WTC11 (cell line): ENCODE measurements at regions not wholly inside any gene's neighbourhood (a gene's known extent, or its start where the extent isn't known, plus 50 kb on each side); places are given as distances from the start of the nearest gene placed in this dataset.

Experiments used
- ATAC-seq: fragments of 200-7000 bp; cut with Tn5 transposase; 2 replicates; pipeline ENCODE4 v1.10.0; 2021; ENCODE audit warnings: mild to moderate bottlenecking, moderate library complexity
- CTCF ChIA-PET: fragments of 300-600 bp; sonication (Branson Sonifier 250); formaldehyde crosslinking; loops from one replicate; lab custom pipeline; 2021; ENCODE audit warnings: antibody characterized with exemption; lab: Charles Lee
- POLR2A ChIA-PET: fragments of 350-600 bp; sonication (Branson Sonifier 250); formaldehyde crosslinking; loops from one replicate; lab custom pipeline; 2021; ENCODE audit warnings: antibody characterized with exemption; lab: Charles Lee
- DNase-seq: peaks from one replicate; pipeline ENCODE4 v3.0.0; 2021; ENCODE audit warnings: low spot score
- H3K27ac Mint-ChIP-seq: 2 replicates; pipeline ENCODE4 v1.8.0; 2021; ENCODE audit warnings: mixed read lengths
- H3K27me3 Mint-ChIP-seq: 2 replicates; pipeline ENCODE4 v1.8.0; 2021; ENCODE audit warnings: low read depth, mild to moderate bottlenecking, moderate library complexity, mixed read lengths
- H3K36me3 Mint-ChIP-seq: 2 replicates; pipeline ENCODE4 v1.8.0; 2021; ENCODE audit warnings: mixed read lengths
- H3K4me1 Mint-ChIP-seq: 2 replicates; pipeline ENCODE4 v1.8.0; 2022; ENCODE audit warnings: mixed read lengths
- H3K4me3 Mint-ChIP-seq: 2 replicates; pipeline ENCODE4 v1.8.0; 2021; ENCODE audit warnings: mild to moderate bottlenecking, moderate library complexity, mixed read lengths
- H3K9me3 Mint-ChIP-seq: 2 replicates; pipeline ENCODE4 v1.8.0; 2021; ENCODE audit warnings: mixed read lengths
- AR ChIP-seq: fragments of 250-450 bp; sonication (Bioruptor Pico); IDR thresholded peaks from 2 replicates; pipeline ENCODE4 v1.9.0; 2021; ENCODE audit warnings: mild to moderate bottlenecking
- ATF6 ChIP-seq: sonication (generic); formaldehyde crosslinking; IDR thresholded peaks from 2 replicates; pipeline ENCODE4 v1.8.1; 2023; ENCODE audit warnings: mild to moderate bottlenecking, missing genetic modification reagents
- CDX4 ChIP-seq: fragments of 250-450 bp; sonication (Bioruptor Pico); IDR thresholded peaks from 2 replicates; pipeline ENCODE4 v1.9.0; 2021; ENCODE audit warnings: moderate library complexity, mild to moderate bottlenecking, inconsistent platforms, borderline replicate concordance
- CREB1 ChIP-seq: sonication (generic); formaldehyde crosslinking; IDR thresholded peaks from 2 replicates; pipeline ENCODE4 v1.8.0; 2023; ENCODE audit warnings: mild to moderate bottlenecking, missing genetic modification reagents
- CTCF ChIP-seq: fragments of 200-600 bp; IDR thresholded peaks from 2 replicates; pipeline ENCODE4 v1.8.0; 2022; ENCODE audit warnings: antibody characterized with exemption
- E2F4 ChIP-seq: sonication (generic); formaldehyde crosslinking; IDR thresholded peaks from 2 replicates; pipeline ENCODE4 v1.8.1; 2022; ENCODE audit warnings: low read depth, mild to moderate bottlenecking, moderate library complexity, missing genetic modification reagents, borderline replicate concordance
- FOXJ3 ChIP-seq: sonication (generic); formaldehyde crosslinking; IDR thresholded peaks from 2 replicates; pipeline ENCODE4 v1.9.0; 2021; ENCODE audit warnings: missing genetic modification reagents, mild to moderate bottlenecking, borderline replicate concordance
- GTF2I ChIP-seq: fragments of 250-450 bp; sonication (Bioruptor Pico); conservative IDR thresholded peaks from 2 replicates; pipeline ENCODE4 v1.4.0; 2021; ENCODE audit warnings: mild to moderate bottlenecking
- HMGXB4 ChIP-seq: sonication (generic); formaldehyde crosslinking; IDR thresholded peaks from 2 replicates; pipeline ENCODE4 v1.8.1; 2023; ENCODE audit warnings: mild to moderate bottlenecking, moderate library complexity, missing genetic modification reagents
- JUN ChIP-seq: sonication (generic); formaldehyde crosslinking; IDR thresholded peaks from 2 replicates; pipeline ENCODE4 v1.8.0; 2023; ENCODE audit warnings: mild to moderate bottlenecking, missing genetic modification reagents
- NFATC4 ChIP-seq: fragments of 250-450 bp; sonication (Bioruptor Pico); IDR thresholded peaks from 2 replicates; pipeline ENCODE4 v1.9.0; 2021; ENCODE audit warnings: mild to moderate bottlenecking
- OVOL2 ChIP-seq: fragments of 250-450 bp; sonication (Bioruptor Pico); IDR thresholded peaks from 2 replicates; pipeline ENCODE4 v1.9.0; 2021; ENCODE audit warnings: mild to moderate bottlenecking, borderline replicate concordance
- SOX15 ChIP-seq: fragments of 250-450 bp; sonication (Bioruptor Pico); IDR thresholded peaks from 2 replicates; pipeline ENCODE4 v1.9.0; 2021; ENCODE audit warnings: mild to moderate bottlenecking
- TEAD1 ChIP-seq: sonication (generic); formaldehyde crosslinking; IDR thresholded peaks from 2 replicates; pipeline ENCODE4 v1.8.0; 2022; ENCODE audit warnings: mild to moderate bottlenecking, missing genetic modification reagents
- TP53 ChIP-seq: sonication (generic); formaldehyde crosslinking; IDR thresholded peaks from 2 replicates; pipeline ENCODE4 v1.8.1; 2023; ENCODE audit warnings: mild to moderate bottlenecking, missing genetic modification reagents
- ZMAT4 ChIP-seq: fragments of 250-450 bp; sonication (Bioruptor Pico); IDR thresholded peaks from 2 replicates; pipeline ENCODE4 v1.9.0; 2021; ENCODE audit warnings: mild to moderate bottlenecking
- ZNF532 ChIP-seq: fragments of 250-450 bp; sonication (Bioruptor Pico); IDR thresholded peaks from 2 replicates; pipeline ENCODE4 v1.9.0; 2021; ENCODE audit warnings: mild to moderate bottlenecking, borderline replicate concordance
- ZNF671 ChIP-seq: fragments of 250-450 bp; sonication (Bioruptor Pico); IDR thresholded peaks from 2 replicates; pipeline ENCODE4 v1.8.0; 2021; ENCODE audit warnings: mild to moderate bottlenecking

GRCh38 chr16:31674686-31675085, 147.0 kb downstream of the AHSP start:
- DNase-seq, result no peak
- Mint-ChIP-seq H3K9me3 (peaks cover 92% of the 10 kb centered on the region), H3K4me1 (no peaks in the 10 kb centered on the region)
- POLR2A ChIA-PET, result no interaction called here
- TF ChIP-seq CREB1 (CRISPR knock-in tag) (no peak), FOXJ3 (CRISPR knock-in tag) (no peak), JUN (CRISPR knock-in tag) (no peak), NFATC4 (CRISPR knock-in tag) (no peak), ZMAT4 (no peak), TP53 (CRISPR knock-in tag) (no peak), HMGXB4 (CRISPR knock-in tag) (no peak), OVOL2 (CRISPR knock-in tag) (no peak), ZNF671 (no peak), CTCF (no peak)
- TF ChIP-seq, all 79 proteins: peak for 0
- Mint-ChIP-seq H3K27me3 (peaks cover 20% of the 10 kb centered on the region), H3K36me3 (peaks cover 61% of the 10 kb centered on the region), H3K4me3 (no peak overlapping the region), H3K27ac (no peak overlapping the region)
- CTCF ChIA-PET, result no interaction called here
- ATAC-seq, result no peak

GRCh38 chr16:31676731-31677130, 149.0 kb downstream of the AHSP start:
- H3K27ac Mint-ChIP-seq, result no peak overlapping the region
- DNase-seq, result no peak
- ChIA-PET POLR2A (no interaction called here), CTCF (no interaction called here)
- H3K4me3 Mint-ChIP-seq, result no peak overlapping the region
- H3K9me3 Mint-ChIP-seq, result peaks cover 94% of the 10 kb centered on the region
- no peaks in the 10 kb centered on the region for H3K4me1 Mint-ChIP-seq
- peaks cover 60% of the 10 kb centered on the region for H3K36me3 Mint-ChIP-seq
- peaks cover 18% of the 10 kb centered on the region for H3K27me3 Mint-ChIP-seq
- no peak for ATAC-seq
- TF ChIP-seq SOX15 (CRISPR knock-in tag) (no peak), ZNF532 (CRISPR knock-in tag) (no peak), TEAD1 (CRISPR knock-in tag) (no peak), E2F4 (CRISPR knock-in tag) (no peak), GTF2I (CRISPR knock-in tag) (no peak), CDX4 (CRISPR knock-in tag) (no peak), ATF6 (CRISPR knock-in tag) (no peak), AR (CRISPR knock-in tag) (no peak), ZMAT4 (no peak)
